ENCODE measurements at regions not wholly inside any gene's neighbourhood (a gene's known extent, or its start where the extent isn't known, plus 50 kb on each side); places are given as distances from the start of the nearest gene placed in this dataset.

DNA sequence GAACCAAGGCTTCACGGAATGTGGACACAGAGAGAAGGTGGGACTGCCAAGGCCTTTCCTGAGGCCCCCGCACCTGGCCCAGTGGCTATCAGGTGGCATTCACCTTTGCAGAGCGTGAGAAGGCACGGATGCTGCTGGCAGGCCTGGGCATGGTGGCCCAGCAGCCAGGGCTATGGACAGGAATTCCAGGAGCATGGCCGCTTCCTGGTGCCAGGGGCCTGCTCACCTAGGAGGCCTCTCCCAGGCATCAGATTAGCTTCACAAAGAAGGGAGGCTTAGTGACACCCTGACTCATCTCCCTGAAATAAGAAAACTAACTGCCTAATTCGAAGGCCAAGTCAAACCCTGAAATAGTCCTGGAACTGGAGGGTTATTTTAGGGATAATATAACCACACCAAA, 155.8 kb downstream of the TEX29 start:
- TF ChIP-seq, protein P1, sequence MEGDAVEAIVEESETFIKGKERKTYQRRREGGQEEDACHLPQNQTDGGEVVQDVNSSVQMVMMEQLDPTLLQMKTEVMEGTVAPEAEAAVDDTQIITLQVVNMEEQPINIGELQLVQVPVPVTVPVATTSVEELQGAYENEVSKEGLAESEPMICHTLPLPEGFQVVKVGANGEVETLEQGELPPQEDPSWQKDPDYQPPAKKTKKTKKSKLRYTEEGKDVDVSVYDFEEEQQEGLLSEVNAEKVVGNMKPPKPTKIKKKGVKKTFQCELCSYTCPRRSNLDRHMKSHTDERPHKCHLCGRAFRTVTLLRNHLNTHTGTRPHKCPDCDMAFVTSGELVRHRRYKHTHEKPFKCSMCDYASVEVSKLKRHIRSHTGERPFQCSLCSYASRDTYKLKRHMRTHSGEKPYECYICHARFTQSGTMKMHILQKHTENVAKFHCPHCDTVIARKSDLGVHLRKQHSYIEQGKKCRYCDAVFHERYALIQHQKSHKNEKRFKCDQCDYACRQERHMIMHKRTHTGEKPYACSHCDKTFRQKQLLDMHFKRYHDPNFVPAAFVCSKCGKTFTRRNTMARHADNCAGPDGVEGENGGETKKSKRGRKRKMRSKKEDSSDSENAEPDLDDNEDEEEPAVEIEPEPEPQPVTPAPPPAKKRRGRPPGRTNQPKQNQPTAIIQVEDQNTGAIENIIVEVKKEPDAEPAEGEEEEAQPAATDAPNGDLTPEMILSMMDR (IDR thresholded peaks at IDR 0.05) = no peak
- no peak for TF ChIP-seq POLR2A (IDR thresholded peaks at IDR 0.05)
